ENCODE measurements at regions not wholly inside any gene's neighbourhood (a gene's known extent, or its start where the extent isn't known, plus 50 kb on each side); places are given as distances from the start of the nearest gene placed in this dataset.

- DNase-seq (no peak), ATAC-seq (ENCODE audit: low read depth) (no peak)
- ChIA-PET POLR2A (no interaction called here), CTCF (no interaction called here)
- Mint-ChIP-seq H3K27me3 (no peaks in the 10 kb centered on the region), H3K9me3 (peaks cover 2% of the 10 kb centered on the region), H3K36me3 (ENCODE audit: low read depth) (no peaks in the 10 kb centered on the region), H3K4me3 (no peak overlapping the region), H3K27ac (no peak overlapping the region), H3K4me1 (no peaks in the 10 kb centered on the region)
- no peak for TF ChIP-seq CTCF (IDR thresholded peaks at IDR 0.05)
- intact Hi-C loops (cut with micrococcal nuclease), result no loop called here
Measured at GRCh38 chr4:156238171-156238570, 284.5 kb upstream of the CTSO start.

GRCh38 chr4:156237231-156237630 lies 283.6 kb upstream of the CTSO start:
- H3K27me3 Mint-ChIP-seq, result no peaks in the 10 kb centered on the region
- ChIA-PET CTCF (no interaction called here), POLR2A (no interaction called here)
- ATAC-seq (ENCODE audit: low read depth) (no peak), DNase-seq (no peak)
- TF ChIP-seq CTCF (IDR thresholded peaks at IDR 0.05), result no peak
- intact Hi-C loops (cut with micrococcal nuclease), result no loop called here
- H3K27ac Mint-ChIP-seq, result no peak overlapping the region
- H3K9me3 Mint-ChIP-seq, result peaks cover 2% of the 10 kb centered on the region
- no peaks in the 10 kb centered on the region for H3K36me3 Mint-ChIP-seq (ENCODE audit: low read depth)
- no peaks in the 10 kb centered on the region for H3K4me1 Mint-ChIP-seq
- no peak overlapping the region for H3K4me3 Mint-ChIP-seq

DNA sequence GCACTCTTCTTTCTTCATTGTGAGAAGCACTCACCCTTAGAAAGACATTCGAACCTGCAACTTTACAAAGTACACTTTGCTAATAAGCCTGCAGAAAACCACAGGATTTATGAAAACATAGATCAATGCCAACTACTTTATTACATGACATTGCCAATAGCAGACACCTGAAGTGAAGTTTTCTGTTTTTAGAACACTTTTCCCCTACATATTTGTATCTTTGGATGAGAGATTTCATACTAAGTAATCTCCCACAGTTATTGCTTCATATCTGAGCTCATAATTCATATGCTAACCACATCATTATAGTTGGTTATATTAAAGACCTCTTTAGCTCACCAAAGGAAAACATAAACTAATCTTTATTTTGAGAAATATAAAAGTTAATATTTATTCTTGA lies 276.5 kb upstream of the CTSO start:
- Mint-ChIP-seq H3K4me3 (no peak overlapping the region), H3K4me1 (no peaks in the 10 kb centered on the region), H3K36me3 (ENCODE audit: low read depth) (no peaks in the 10 kb centered on the region), H3K27me3 (no peaks in the 10 kb centered on the region), H3K9me3 (no peaks in the 10 kb centered on the region), H3K27ac (no peak overlapping the region)
- no peak for TF ChIP-seq CTCF (IDR thresholded peaks at IDR 0.05)
- ChIA-PET CTCF (no interaction called here), POLR2A (no interaction called here)
- DNase-seq (no peak), ATAC-seq (ENCODE audit: low read depth) (no peak)
- intact Hi-C loops (cut with micrococcal nuclease), result no loop called here

DNA sequence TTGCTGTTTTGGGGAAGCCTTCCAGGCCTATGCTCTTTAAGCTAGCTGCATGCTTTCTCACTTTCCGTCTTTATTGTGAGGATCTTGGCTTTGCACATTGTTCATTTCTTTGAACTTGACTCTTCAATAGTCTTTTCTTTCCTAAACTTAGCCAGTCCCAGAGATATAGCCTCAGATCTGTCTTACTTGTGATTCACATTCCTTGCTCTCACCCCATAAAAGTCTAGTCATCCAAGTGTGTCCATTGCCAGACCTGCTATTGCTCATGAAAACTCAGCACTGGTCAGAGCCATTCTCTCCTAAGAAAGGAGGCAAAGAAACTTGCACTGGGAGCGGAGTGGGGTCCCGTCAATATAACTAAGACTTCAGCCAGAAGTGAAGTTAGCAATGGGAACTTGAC lies 275.0 kb upstream of the CTSO start:
- intact Hi-C loops (cut with micrococcal nuclease), result no loop called here
- H3K36me3 Mint-ChIP-seq (ENCODE audit: low read depth), result no peaks in the 10 kb centered on the region
- POLR2A ChIA-PET, result no interaction called here
- no peak for ATAC-seq (ENCODE audit: low read depth)
- H3K9me3 Mint-ChIP-seq, result no peaks in the 10 kb centered on the region
- CTCF ChIA-PET, result no interaction called here
- no peak overlapping the region for H3K27ac Mint-ChIP-seq
- no peaks in the 10 kb centered on the region for H3K27me3 Mint-ChIP-seq
- no peak for TF ChIP-seq CTCF (IDR thresholded peaks at IDR 0.05)
- no peak for DNase-seq
- no peak overlapping the region for H3K4me3 Mint-ChIP-seq
- H3K4me1 Mint-ChIP-seq, result no peaks in the 10 kb centered on the region

DNA sequence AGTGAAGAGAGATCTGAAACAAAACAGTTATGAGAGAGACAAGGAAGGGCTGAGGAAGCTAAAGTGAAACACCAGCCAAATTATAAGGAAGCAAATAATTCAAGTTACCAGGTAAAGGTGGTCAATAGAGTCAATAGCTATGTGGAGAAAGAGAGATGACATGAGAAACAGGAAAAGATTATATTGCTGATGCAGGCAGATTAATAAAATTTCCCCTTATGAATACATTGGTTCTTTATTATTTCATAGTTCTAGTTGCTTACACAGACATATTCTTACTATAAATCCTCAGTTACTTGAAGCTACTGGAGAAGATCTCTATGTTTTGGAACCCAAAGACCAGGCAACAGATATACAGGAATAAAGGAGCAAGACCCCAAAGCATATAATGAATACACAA lies 273.7 kb upstream of the CTSO start:
- ChIA-PET CTCF (no interaction called here), POLR2A (no interaction called here)
- TF ChIP-seq CTCF (IDR thresholded peaks at IDR 0.05), result no peak
- no peaks in the 10 kb centered on the region for H3K9me3 Mint-ChIP-seq
- H3K4me3 Mint-ChIP-seq, result no peak overlapping the region
- no peak overlapping the region for H3K27ac Mint-ChIP-seq
- intact Hi-C loops (cut with micrococcal nuclease), result no loop called here
- ATAC-seq (ENCODE audit: low read depth) (no peak), DNase-seq (no peak)
- H3K36me3 Mint-ChIP-seq (ENCODE audit: low read depth), result no peaks in the 10 kb centered on the region
- H3K4me1 Mint-ChIP-seq, result no peaks in the 10 kb centered on the region
- no peaks in the 10 kb centered on the region for H3K27me3 Mint-ChIP-seq

All from activated B cell treated with CpG ODN at 0.5 μM for 24 hours (primary cell).